Endodermal cell (in vitro differentiated cells): ENCODE measurements at regions not wholly inside any gene's neighbourhood (a gene's known extent, or its start where the extent isn't known, plus 50 kb on each side); places are given as distances from the start of the nearest gene placed in this dataset.

Experiments
- DNase-seq: peaks from one replicate; pipeline ENCODE4 v3.0.0-alpha.2; 2017
- H3K27ac ChIP-seq: 2 replicates; pipeline ENCODE4 v1.5.1; 2013; ENCODE audit warnings: mild to moderate bottlenecking, low read depth, low read length, moderate library complexity
- H3K27me3 ChIP-seq: 2 replicates; pipeline ENCODE4 v1.6.1; 2013; ENCODE audit warnings: mild to moderate bottlenecking, low read length, moderate library complexity; ENCODE audit not compliant: insufficient read depth, control insufficient read depth, poor library complexity, severe bottlenecking
- H3K36me3 ChIP-seq: 2 replicates; pipeline ENCODE4 v1.7.0; 2013; ENCODE audit warnings: mild to moderate bottlenecking, low read length, moderate library complexity; ENCODE audit not compliant: control insufficient read depth, insufficient read depth
- H3K4me1 ChIP-seq: one replicate; pipeline ENCODE4 v1.7.0; 2013; ENCODE audit warnings: low read length; ENCODE audit not compliant: control insufficient read depth, insufficient read depth
- H3K4me3 ChIP-seq: 2 replicates; pipeline ENCODE4 v1.5.1; 2013; ENCODE audit warnings: mild to moderate bottlenecking, low read length, moderate library complexity
- H3K9ac ChIP-seq: 2 replicates; pipeline ENCODE4 v1.6.1; 2013; ENCODE audit warnings: mild to moderate bottlenecking, low read length, moderate library complexity; ENCODE audit not compliant: poor library complexity, severe bottlenecking; ENCODE audit errors: extremely low read depth
- H3K9me3 ChIP-seq: 2 replicates; pipeline ENCODE4 v1.6.1; 2013; ENCODE audit warnings: mild to moderate bottlenecking, low read length, moderate library complexity; ENCODE audit not compliant: control insufficient read depth
- H3K27ac Mint-ChIP-seq: 2 replicates; pipeline ENCODE4 v1.8.0; 2020; ENCODE audit warnings: mixed read lengths
- H3K27me3 Mint-ChIP-seq: 2 replicates; pipeline ENCODE4 v1.8.0; 2021; ENCODE audit warnings: mild to moderate bottlenecking, mixed read lengths; ENCODE audit not compliant: insufficient read depth
- H3K36me3 Mint-ChIP-seq: 2 replicates; pipeline ENCODE4 v1.8.0; 2020; ENCODE audit warnings: low read depth, mixed read lengths
- H3K4me1 Mint-ChIP-seq: 2 replicates; pipeline ENCODE4 v1.8.0; 2020; ENCODE audit warnings: mixed read lengths
- H3K4me3 Mint-ChIP-seq: 2 replicates; pipeline ENCODE4 v1.8.0; 2020; ENCODE audit warnings: mild to moderate bottlenecking, moderate library complexity, mixed read lengths
- H3K9me3 Mint-ChIP-seq: 2 replicates; pipeline ENCODE4 v1.8.0; 2020; ENCODE audit warnings: mild to moderate bottlenecking, mixed read lengths
- WGBS, 2 experiments: methylation state at CpG; one replicate each; pipeline versions ENCODE4 v1.1.5 to v1.1.7; 2013; ENCODE audit warnings: missing lambda C conversion rate in 2 of 2, mixed read lengths in 1 of 2; ENCODE audit not compliant: insufficient coverage in 1 of 2, insufficient read length in 1 of 2; 5-methylcytosine and 5-hydroxymethylcytosine counted together
- TF ChIP-seq, protein P1 (sequence below): fragments of 200-600 bp; sonication (generic); conservative IDR thresholded peaks from 2 replicates; pipeline ENCODE4 v1.5.0; 2021; ENCODE audit warnings: antibody characterized with exemption, mild to moderate bottlenecking

DNA sequence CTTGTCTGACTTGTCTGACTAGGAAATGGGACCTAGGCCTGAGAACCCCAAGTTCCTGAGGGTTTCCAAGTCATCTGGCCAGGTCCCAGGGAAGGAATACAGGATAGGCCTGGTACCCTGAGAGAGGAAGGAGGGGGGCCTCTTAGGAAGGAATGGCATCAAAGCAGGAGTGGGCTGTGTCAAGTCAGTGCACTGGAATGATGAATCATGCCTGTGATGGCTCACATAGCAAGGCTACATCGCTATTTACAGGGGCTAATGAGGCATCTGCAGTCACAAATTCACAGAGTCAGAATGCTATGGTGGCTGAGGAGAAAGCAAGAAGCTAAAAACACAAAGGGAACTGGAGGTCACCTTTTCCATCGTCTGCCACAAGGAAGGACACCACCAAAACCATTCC, 247.3 kb downstream of the NXPE2 start:
- TF ChIP-seq, protein P1, sequence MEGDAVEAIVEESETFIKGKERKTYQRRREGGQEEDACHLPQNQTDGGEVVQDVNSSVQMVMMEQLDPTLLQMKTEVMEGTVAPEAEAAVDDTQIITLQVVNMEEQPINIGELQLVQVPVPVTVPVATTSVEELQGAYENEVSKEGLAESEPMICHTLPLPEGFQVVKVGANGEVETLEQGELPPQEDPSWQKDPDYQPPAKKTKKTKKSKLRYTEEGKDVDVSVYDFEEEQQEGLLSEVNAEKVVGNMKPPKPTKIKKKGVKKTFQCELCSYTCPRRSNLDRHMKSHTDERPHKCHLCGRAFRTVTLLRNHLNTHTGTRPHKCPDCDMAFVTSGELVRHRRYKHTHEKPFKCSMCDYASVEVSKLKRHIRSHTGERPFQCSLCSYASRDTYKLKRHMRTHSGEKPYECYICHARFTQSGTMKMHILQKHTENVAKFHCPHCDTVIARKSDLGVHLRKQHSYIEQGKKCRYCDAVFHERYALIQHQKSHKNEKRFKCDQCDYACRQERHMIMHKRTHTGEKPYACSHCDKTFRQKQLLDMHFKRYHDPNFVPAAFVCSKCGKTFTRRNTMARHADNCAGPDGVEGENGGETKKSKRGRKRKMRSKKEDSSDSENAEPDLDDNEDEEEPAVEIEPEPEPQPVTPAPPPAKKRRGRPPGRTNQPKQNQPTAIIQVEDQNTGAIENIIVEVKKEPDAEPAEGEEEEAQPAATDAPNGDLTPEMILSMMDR, result no peak
- DNase-seq, result no peak
- H3K9ac ChIP-seq, result no peak overlapping the region
- Mint-ChIP-seq H3K36me3 (no peaks in the 10 kb centered on the region), H3K27me3 (peaks cover 15% of the 10 kb centered on the region), H3K9me3 (no peaks in the 10 kb centered on the region), H3K4me1 (peaks cover under 1% of the 10 kb centered on the region), H3K27ac (no peak overlapping the region), H3K4me3 (no peak overlapping the region)
- no peaks in the 10 kb centered on the region for H3K9me3 ChIP-seq
- H3K4me1 ChIP-seq, result no peaks in the 10 kb centered on the region
- H3K36me3 ChIP-seq, result no peaks in the 10 kb centered on the region
- H3K27me3 ChIP-seq, result no peaks in the 10 kb centered on the region
- no peak overlapping the region for H3K4me3 ChIP-seq
- no peak overlapping the region for H3K27ac ChIP-seq
- WGBS, 2 experiments, result 67 to 80% methylated on average over 1 to 2 of the region's 2 CpGs

DNA sequence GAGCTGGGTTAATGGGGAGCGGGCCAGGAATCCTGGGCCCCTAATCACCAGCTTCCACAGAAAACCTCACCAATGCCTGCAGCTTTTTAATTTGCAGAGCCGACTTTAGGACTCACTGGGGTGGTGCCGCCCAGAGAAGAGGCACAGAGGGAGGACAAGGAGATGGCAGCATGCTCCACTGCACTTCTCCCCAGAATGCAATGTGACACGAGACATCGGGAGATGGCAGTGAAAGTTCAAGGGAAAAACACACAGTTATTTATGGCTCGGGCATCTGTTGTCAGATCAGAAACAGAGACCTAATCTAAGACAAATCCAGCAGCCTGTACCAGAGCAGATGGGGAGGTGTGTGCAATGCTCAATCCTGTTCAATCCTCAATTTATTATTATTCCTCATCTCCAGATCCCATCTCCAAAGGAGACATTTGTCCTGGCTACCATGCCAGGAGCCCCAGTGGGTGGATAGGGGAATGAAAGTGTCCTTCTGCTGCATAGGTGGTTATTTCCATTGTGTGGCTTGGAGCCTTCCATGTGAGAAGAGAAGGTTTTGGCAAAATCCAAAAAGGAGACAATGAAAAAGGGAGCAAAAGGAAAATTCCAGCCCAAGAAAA, 250.0 kb downstream of the NXPE2 start:
- H3K27me3 ChIP-seq, result no peaks in the 10 kb centered on the region
- no peak overlapping the region for H3K27ac ChIP-seq
- Mint-ChIP-seq H3K27ac (no peak overlapping the region), H3K4me3 (no peak overlapping the region), H3K36me3 (no peaks in the 10 kb centered on the region), H3K9me3 (peaks cover 14% of the 10 kb centered on the region), H3K4me1 (peaks cover 2% of the 10 kb centered on the region), H3K27me3 (peaks cover 12% of the 10 kb centered on the region)
- no peak overlapping the region for H3K4me3 ChIP-seq
- H3K9ac ChIP-seq, result no peak overlapping the region
- no peaks in the 10 kb centered on the region for H3K4me1 ChIP-seq
- H3K36me3 ChIP-seq, result no peaks in the 10 kb centered on the region
- TF ChIP-seq, protein P1, result no peak
- DNase-seq, result no peak
- H3K9me3 ChIP-seq, result no peaks in the 10 kb centered on the region
- WGBS, 2 experiments, result 91 to 97% methylated on average over 6 of the region's 6 CpGs

DNA sequence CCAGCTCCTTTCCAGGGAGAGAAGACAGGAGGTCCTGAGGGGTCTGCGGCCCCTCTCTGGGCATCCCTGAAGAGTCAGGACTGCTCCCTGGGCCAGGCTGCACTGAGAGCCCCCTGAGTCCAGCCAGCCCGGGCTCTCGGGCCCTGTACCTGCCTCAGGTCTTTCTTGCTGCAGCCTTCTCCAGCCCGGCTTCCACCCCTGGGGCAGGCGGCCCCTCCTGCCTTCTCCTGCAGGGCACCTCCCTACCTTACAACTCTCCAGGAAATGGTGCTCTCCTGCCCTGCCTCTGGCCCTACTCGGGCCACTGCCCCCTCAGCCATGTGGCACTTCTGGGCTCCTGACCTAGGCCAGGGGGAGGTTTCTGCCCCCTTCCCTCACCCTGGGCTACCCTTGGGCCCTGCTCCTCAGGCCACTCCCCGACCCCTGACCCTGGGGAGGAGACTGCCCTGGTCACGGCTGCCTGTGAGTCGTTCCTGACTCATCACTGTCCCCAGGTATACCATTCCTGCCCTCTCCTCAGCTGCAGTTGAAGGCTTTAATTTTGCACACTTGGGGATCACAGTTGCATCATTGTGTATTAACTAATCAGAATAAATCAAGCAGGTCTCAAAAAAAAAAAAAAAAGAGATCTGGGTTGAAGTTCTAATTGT, 251.1 kb downstream of the NXPE2 start:
- H3K9me3 ChIP-seq, result no peaks in the 10 kb centered on the region
- TF ChIP-seq, protein P1, result no peak
- H3K27ac ChIP-seq, result no peak overlapping the region
- Mint-ChIP-seq H3K4me1 (peaks cover 2% of the 10 kb centered on the region), H3K36me3 (no peaks in the 10 kb centered on the region), H3K27me3 (peaks cover 12% of the 10 kb centered on the region), H3K9me3 (peaks cover 19% of the 10 kb centered on the region), H3K4me3 (no peak overlapping the region), H3K27ac (no peak overlapping the region)
- DNase-seq, result no peak
- H3K4me1 ChIP-seq, result no peaks in the 10 kb centered on the region
- no peak overlapping the region for H3K4me3 ChIP-seq
- no peak overlapping the region for H3K9ac ChIP-seq
- H3K36me3 ChIP-seq, result no peaks in the 10 kb centered on the region
- H3K27me3 ChIP-seq, result no peaks in the 10 kb centered on the region
- WGBS, 2 experiments, result 89 to 91% methylated on average over 6 to 9 of the region's 9 CpGs
